Heart left ventricle (tissue), 16 donors: ENCODE measurements at regions not wholly inside any gene's neighbourhood (a gene's known extent, or its start where the extent isn't known, plus 50 kb on each side); places are given as distances from the start of the nearest gene placed in this dataset.

Experiments
- ATAC-seq, 4 donors: fragments of 200-7000 bp; cut with Tn5 transposase; one replicate each; pipeline ENCODE4 v1.9.1; 2020 to 2022; ENCODE audit warnings: moderate library complexity in 4 of 4, mild to moderate bottlenecking in 3 of 4, moderate number of reproducible peaks in 1 of 4
- DNase-seq, 5 donors: peaks; one replicate each; pipeline ENCODE4 v3.0.0-alpha.2; 2020
- H3K27ac ChIP-seq, 12 donors: fragments of 200-600 bp; sonication (generic) in 4 of 12; one replicate each; pipeline versions ENCODE4 v1.5.0 to v1.8.0; 2016 to 2022; ENCODE audit warnings: mild to moderate bottlenecking in 2 of 12
- H3K27me3 ChIP-seq, 9 donors: fragments of 200-600 bp; sonication (generic) in 2 of 9; one replicate each; pipeline versions ENCODE4 v1.5.1 to v1.8.0; 2016 to 2022; ENCODE audit warnings: mild to moderate bottlenecking in 3 of 9
- H3K36me3 ChIP-seq, 9 donors: fragments of 200-600 bp; sonication (generic) in 2 of 9; one replicate each; pipeline versions ENCODE4 v1.5.0 to v1.8.0; 2018 to 2022; ENCODE audit warnings: mild to moderate bottlenecking in 2 of 9
- H3K4me1 ChIP-seq, 12 donors: fragments of 200-600 bp; sonication (generic) in 4 of 12; one replicate each; pipeline versions ENCODE4 v1.5.0 to v1.8.0; 2016 to 2022; ENCODE audit warnings: mild to moderate bottlenecking in 3 of 12
- H3K4me3 ChIP-seq, 12 donors: fragments of 200-600 bp; sonication (generic) in 4 of 12; one replicate each; pipeline versions ENCODE4 v1.5.0 to v1.8.0; 2017 to 2022; ENCODE audit warnings: mild to moderate bottlenecking in 9 of 12, moderate library complexity in 4 of 12
- H3K9me3 ChIP-seq, 12 donors: fragments of 200-600 bp; sonication (generic) in 4 of 12; one replicate each; pipeline versions ENCODE4 v1.5.0 to v1.8.0; 2016 to 2022; ENCODE audit warnings: mild to moderate bottlenecking in 1 of 12
- CTCF ChIP-seq, 12 donors: fragments of 200-600 bp; sonication (generic) in 4 of 12; IDR thresholded peaks; one replicate each; pipeline versions ENCODE4 v1.5.0 to v1.8.0; 2018 to 2022; ENCODE audit warnings: antibody characterized with exemption in 12 of 12, mild to moderate bottlenecking in 5 of 12
- POLR2A ChIP-seq, 2 donors: fragments of 450-650 bp; IDR thresholded peaks; one replicate each; pipeline ENCODE4 v1.6.1; 2017; ENCODE audit warnings: antibody characterized with exemption in 2 of 2, mild to moderate bottlenecking in 2 of 2, moderate library complexity in 2 of 2
- WGBS, 4 donors: extraction: QIAGEN DNeasy Blood & Tissue Kit in 2 of 4; methylation state at CpG; one replicate each; pipeline versions ENCODE4 v1.1.5 to v1.1.7; 2013 to 2018; 5-methylcytosine and 5-hydroxymethylcytosine counted together
- intact Hi-C, 10 donors: fragments of 100-400 bp; cut with DNase I; formaldehyde crosslinking; loops; one replicate each; pipeline versions ENCODE4 v1.11.1 to v1.14.2; 2022
- donor health status: ischemic (EF 13 %, LVEDD 7.1; RV severe dilation, severe dysfunction).
- donor health status: healthy with polysubstance abuse.
- donor health status: DM: no; HTN: yes; CAD: no.
- donor health status: DM: no; HTN: no; CAD: no.
- donor health status: ischemic (EF 25% LVEDD 6.9; RV normal size, moderate dysfunction).
- donor health status: ischemic (EF 25% LVEDD 5.7; RV mildly dilated, moderate dysfunction).
- donor health status: healthy.
- donor health status: DM: yes; HTN: yes; CAD: no.
- donor health status: ischemic (EF 35%, LVEDD 5.7; RV mildly dilated, moderate dysfunction).
- donor health status: nonischemic (EF 11% LVEDD 7.7; RV severe dilation, severe dysfunction).
- donor health status: DM: yes; HTN: yes; CAD: no.
- donor health status: PGD.
- donor health status: ischemic (EF 29% LVEDD 5.4; RV normal size, mild dysfunction).
- donor health status: nonischemic (EF 23%, LVEDD 6.1; RV moderate dilation, normal function).

DNA sequence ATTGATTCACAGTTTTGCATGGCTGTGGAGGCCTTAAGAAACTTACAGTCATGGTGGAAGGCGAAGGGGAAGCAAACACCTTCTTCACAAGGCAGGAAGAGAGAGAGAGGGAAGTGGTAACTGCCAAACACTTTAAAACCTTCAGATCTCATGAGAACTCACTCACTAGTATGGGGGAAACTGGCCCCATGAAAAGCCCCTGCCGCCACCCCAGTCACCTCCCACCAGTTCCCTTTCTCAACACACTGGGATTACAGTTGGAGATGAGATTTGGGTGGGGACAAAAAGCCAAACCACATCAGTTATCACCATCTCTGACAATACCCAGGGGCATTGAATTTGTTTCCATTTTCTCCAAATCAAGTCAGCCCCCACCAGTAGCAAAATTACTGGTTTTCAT, 740.4 kb downstream of the GATA3 start:
- Histone ChIP-seq H3K27me3 (no peaks in the 10 kb centered on the region), H3K27ac (no peak overlapping the region), H3K4me3 (no peak overlapping the region), H3K36me3 (no peaks in the 10 kb centered on the region), H3K4me1 (no peaks in the 10 kb centered on the region), H3K9me3 (no peaks in the 10 kb centered on the region)
- TF ChIP-seq POLR2A (IDR thresholded peaks at IDR 0.05) (no peak), CTCF (IDR thresholded peaks at IDR 0.05) (no peak)
- intact Hi-C loops, result no loop called here
- WGBS, 4 donors, result 74 to 90% (median 86%) methylated on average over 2 of the region's 2 CpGs
- ATAC-seq (no peak), DNase-seq (no peak)

DNA sequence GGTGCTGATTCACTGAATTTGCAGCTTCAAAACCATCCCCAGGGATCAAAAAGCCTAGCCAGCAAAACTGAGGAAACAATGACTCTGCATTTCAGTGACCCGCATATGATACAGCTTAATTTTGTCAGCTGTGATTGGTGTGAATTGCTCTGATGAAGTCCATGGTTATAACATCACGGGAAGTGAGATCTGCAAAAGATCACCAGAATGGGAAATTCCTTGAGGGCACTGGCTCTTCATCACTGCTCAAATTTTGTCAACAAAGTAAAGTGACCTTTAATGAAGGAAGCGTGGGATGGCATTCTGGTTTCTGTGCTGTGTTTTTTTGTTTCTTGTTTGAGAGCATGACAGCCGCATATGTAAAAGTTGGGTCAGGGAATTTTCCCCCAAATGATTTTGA, 745.9 kb downstream of the GATA3 start:
- DNase-seq (no peak), ATAC-seq (no peak)
- intact Hi-C loops, result no loop called here
- no peak overlapping the region for H3K27ac ChIP-seq
- TF ChIP-seq POLR2A (IDR thresholded peaks at IDR 0.05) (no peak), CTCF (IDR thresholded peaks at IDR 0.05) (no peak)
- H3K27me3 ChIP-seq, result no peaks in the 10 kb centered on the region
- no peaks in the 10 kb centered on the region for H3K4me1 ChIP-seq
- H3K36me3 ChIP-seq, result no peaks in the 10 kb centered on the region
- no peaks in the 10 kb centered on the region for H3K9me3 ChIP-seq
- no peak overlapping the region for H3K4me3 ChIP-seq
- WGBS, 4 donors, result 60 to 69% (median 64%) methylated on average over 4 of the region's 4 CpGs

- no peaks in the 10 kb centered on the region for H3K36me3 ChIP-seq
- H3K4me1 ChIP-seq, result no peaks in the 10 kb centered on the region
- no peak for ATAC-seq
- no peak for TF ChIP-seq CTCF (IDR thresholded peaks at IDR 0.05)
- no peak for TF ChIP-seq POLR2A (IDR thresholded peaks at IDR 0.05)
- no peak overlapping the region for H3K4me3 ChIP-seq
- 48 to 53% (median 49%) methylated on average over 3 of the region's 3 CpGs for WGBS, 4 donors
- H3K27ac ChIP-seq, result no peak overlapping the region
- intact Hi-C loops, result no loop called here
- no peaks in the 10 kb centered on the region for H3K27me3 ChIP-seq
- DNase-seq, result no peak
- H3K9me3 ChIP-seq, result no peaks in the 10 kb centered on the region
Measured at GRCh38 chr10:8803992-8804391, 749.5 kb downstream of the GATA3 start.

GRCh38 chr10:8810677-8811076, 756.2 kb downstream of the GATA3 start:
- Histone ChIP-seq H3K4me1 (no peaks in the 10 kb centered on the region), H3K9me3 (peaks cover 0 to 8% (median 0%) of the 10 kb centered on the region in 12 donors), H3K27me3 (no peaks in the 10 kb centered on the region), H3K4me3 (no peak overlapping the region), H3K36me3 (no peaks in the 10 kb centered on the region), H3K27ac (no peak overlapping the region)
- TF ChIP-seq POLR2A (IDR thresholded peaks at IDR 0.05) (no peak), CTCF (IDR thresholded peaks at IDR 0.05) (no peak)
- intact Hi-C loops, result no loop called here
- no peak for DNase-seq
- no peak for ATAC-seq
